Esophagus (tissue), 2 donors: ENCODE measurements at regions not wholly inside any gene's neighbourhood (a gene's known extent, or its start where the extent isn't known, plus 50 kb on each side); places are given as distances from the start of the nearest gene placed in this dataset.

Experiments
- H3K27ac ChIP-seq, 2 donors: one replicate each; pipeline ENCODE4 v1.5.1; 2013; ENCODE audit warnings: low read depth in 2 of 2, mild to moderate bottlenecking in 2 of 2, inconsistent platforms in 1 of 2, low read length in 1 of 2, moderate library complexity in 1 of 2
- H3K27me3 ChIP-seq, 2 donors: one replicate each; pipeline ENCODE4 v1.6.1; 2013; ENCODE audit warnings: low read length in 2 of 2, control low read depth in 1 of 2, mild to moderate bottlenecking in 1 of 2; ENCODE audit not compliant: insufficient read depth in 2 of 2, control insufficient read depth in 1 of 2
- H3K36me3 ChIP-seq, 2 donors: one replicate each; pipeline ENCODE4 v1.6.1; 2013; ENCODE audit warnings: low read length in 1 of 2; ENCODE audit not compliant: control insufficient read depth in 2 of 2, insufficient read depth in 2 of 2
- H3K4me1 ChIP-seq, 2 donors: one replicate each; pipeline ENCODE4 v1.6.1; 2013; ENCODE audit warnings: low read length in 1 of 2; ENCODE audit not compliant: control insufficient read depth in 2 of 2, insufficient read depth in 2 of 2
- H3K4me3 ChIP-seq, 2 donors: one replicate each; pipeline ENCODE4 v1.5.1; 2013; ENCODE audit warnings: low read length in 2 of 2, mild to moderate bottlenecking in 2 of 2, low read depth in 1 of 2, moderate library complexity in 1 of 2
- H3K9me3 ChIP-seq, 2 donors: one replicate each; pipeline ENCODE4 v1.6.1; 2013; ENCODE audit warnings: mild to moderate bottlenecking in 2 of 2, low read depth in 1 of 2, low read length in 1 of 2, moderate library complexity in 1 of 2; ENCODE audit not compliant: control insufficient read depth in 2 of 2, insufficient read depth in 1 of 2
- WGBS, 2 donors: extraction: QIAGEN DNeasy Blood & Tissue Kit; methylation state at CpG; one replicate each; pipeline ENCODE4 v1.1.7; 2013; 5-methylcytosine and 5-hydroxymethylcytosine counted together
- donor health status: healthy with polysubstance abuse.
- donor health status: Bipolar disorder and iron deficiency.

DNA sequence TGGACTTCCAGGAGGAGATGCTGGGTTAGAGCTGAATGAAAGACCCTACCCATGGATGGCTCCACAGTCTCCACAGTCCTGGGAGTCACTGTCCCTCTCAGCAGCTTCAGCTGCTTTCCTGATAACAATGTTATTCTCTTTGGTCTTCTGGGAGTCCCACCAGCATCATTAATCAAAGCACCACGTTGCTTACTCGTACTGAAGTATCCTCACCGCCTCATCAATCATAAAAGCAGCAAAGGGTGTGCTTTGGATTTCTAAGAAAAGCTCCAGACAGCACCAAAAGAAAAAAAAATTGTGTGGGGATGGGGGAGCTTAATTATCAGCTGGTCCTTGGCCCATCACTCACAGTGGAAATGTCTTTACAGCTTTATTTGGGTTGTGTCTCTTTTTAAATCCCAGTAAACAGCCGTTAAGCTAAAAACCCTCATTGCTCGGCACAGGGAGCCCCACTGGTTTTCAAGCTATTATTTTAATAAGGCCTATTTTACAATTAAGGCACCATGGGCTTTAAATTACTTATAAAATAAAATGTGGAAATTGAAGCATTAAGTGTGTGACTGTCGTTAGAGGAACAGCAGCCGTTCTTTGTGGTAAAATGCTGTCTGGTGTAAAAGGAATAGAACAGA lies 538.0 kb downstream of the EBF1 start:
- no peaks in the 10 kb centered on the region for H3K4me1 ChIP-seq
- no peak overlapping the region for H3K27ac ChIP-seq
- H3K4me3 ChIP-seq: no peak overlapping the region
- H3K9me3 ChIP-seq: peaks cover 0 to 2% of the 10 kb centered on the region in 2 donors
- WGBS, 2 donors: 73 to 78% methylated on average over 7 of the region's 7 CpGs
- no peaks in the 10 kb centered on the region for H3K36me3 ChIP-seq
- no peaks in the 10 kb centered on the region for H3K27me3 ChIP-seq

GRCh38 chr5:158560170-158560569 lies 539.5 kb downstream of the EBF1 start:
- Histone ChIP-seq H3K4me3 (no peak overlapping the region), H3K4me1 (no peaks in the 10 kb centered on the region), H3K27me3 (no peaks in the 10 kb centered on the region), H3K36me3 (no peaks in the 10 kb centered on the region), H3K9me3 (peaks cover 0 to 2% of the 10 kb centered on the region in 2 donors), H3K27ac (no peak overlapping the region)
- 31 to 47% methylated on average over 6 of the region's 6 CpGs for WGBS, 2 donors

GRCh38 chr5:158559643-158560042 lies 540.1 kb downstream of the EBF1 start:
- Histone ChIP-seq H3K36me3 (no peaks in the 10 kb centered on the region), H3K27ac (no peak overlapping the region), H3K9me3 (peaks cover 0 to 2% of the 10 kb centered on the region in 2 donors), H3K4me3 (no peak overlapping the region), H3K27me3 (no peaks in the 10 kb centered on the region), H3K4me1 (no peaks in the 10 kb centered on the region)
- 94 to 97% methylated on average over 7 of the region's 7 CpGs for whole genome bisulfite sequencing, 2 donors

DNA sequence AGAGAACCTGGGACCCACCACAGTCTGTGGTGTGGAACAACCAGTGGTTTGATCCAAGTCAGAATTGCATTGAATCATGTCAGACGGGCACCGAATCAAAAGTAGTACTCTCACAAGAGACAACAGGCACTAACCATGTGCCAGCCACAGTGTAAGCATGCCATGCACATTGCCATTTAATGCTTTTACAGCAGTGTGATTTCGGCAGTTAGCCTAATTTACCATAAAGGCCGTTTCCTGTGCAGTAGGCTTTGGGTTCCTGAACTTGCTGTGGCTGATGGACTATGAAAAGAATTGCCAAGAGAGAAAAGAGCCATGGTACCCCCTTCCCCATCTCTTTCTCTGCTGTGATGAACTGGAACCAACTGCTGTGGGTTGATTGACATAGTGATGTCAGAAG lies 540.6 kb downstream of the EBF1 start:
- no peaks in the 10 kb centered on the region for H3K4me1 ChIP-seq
- peaks cover 0 to 2% of the 10 kb centered on the region in 2 donors for H3K9me3 ChIP-seq
- no peak overlapping the region for H3K4me3 ChIP-seq
- no peaks in the 10 kb centered on the region for H3K36me3 ChIP-seq
- no peaks in the 10 kb centered on the region for H3K27me3 ChIP-seq
- WGBS, 2 donors: 72 to 83% methylated on average over 4 of the region's 4 CpGs
- H3K27ac ChIP-seq: no peak overlapping the region

GRCh38 chr5:158553962-158554336 lies 545.8 kb downstream of the EBF1 start:
- 85 to 88% methylated on average over 5 of the region's 5 CpGs for WGBS, 2 donors
- H3K9me3 ChIP-seq: no peaks in the 10 kb centered on the region
- H3K4me3 ChIP-seq: no peak overlapping the region
- H3K4me1 ChIP-seq: no peaks in the 10 kb centered on the region
- H3K27ac ChIP-seq: no peak overlapping the region
- no peaks in the 10 kb centered on the region for H3K27me3 ChIP-seq
- no peaks in the 10 kb centered on the region for H3K36me3 ChIP-seq

GRCh38 chr5:158553195-158553961 lies 546.3 kb downstream of the EBF1 start:
- Histone ChIP-seq H3K27ac (no peak overlapping the region), H3K4me1 (no peaks in the 10 kb centered on the region), H3K36me3 (no peaks in the 10 kb centered on the region), H3K4me3 (no peak overlapping the region), H3K9me3 (no peaks in the 10 kb centered on the region), H3K27me3 (no peaks in the 10 kb centered on the region)
- 52 to 53% methylated on average over 8 of the region's 8 CpGs for WGBS, 2 donors

GRCh38 chr5:158552241-158552640 lies 547.5 kb downstream of the EBF1 start:
- Histone ChIP-seq H3K9me3 (no peaks in the 10 kb centered on the region), H3K4me1 (no peaks in the 10 kb centered on the region), H3K36me3 (no peaks in the 10 kb centered on the region), H3K27ac (no peak overlapping the region), H3K27me3 (no peaks in the 10 kb centered on the region), H3K4me3 (no peak overlapping the region)
- 54 to 70% methylated on average over 4 of the region's 4 CpGs for WGBS, 2 donors

GRCh38 chr5:158549311-158549710 lies 550.4 kb downstream of the EBF1 start:
- WGBS, 2 donors: 82 to 84% methylated on average over 4 of the region's 4 CpGs
- no peaks in the 10 kb centered on the region for H3K36me3 ChIP-seq
- no peak overlapping the region for H3K27ac ChIP-seq
- H3K4me3 ChIP-seq: no peak overlapping the region
- no peaks in the 10 kb centered on the region for H3K9me3 ChIP-seq
- no peaks in the 10 kb centered on the region for H3K4me1 ChIP-seq
- H3K27me3 ChIP-seq: no peaks in the 10 kb centered on the region

- Histone ChIP-seq H3K9me3 (no peaks in the 10 kb centered on the region), H3K27me3 (no peaks in the 10 kb centered on the region), H3K27ac (no peak overlapping the region), H3K36me3 (no peaks in the 10 kb centered on the region), H3K4me1 (no peaks in the 10 kb centered on the region), H3K4me3 (no peak overlapping the region)
- WGBS, 2 donors: 84 to 86% methylated on average over 9 of the region's 9 CpGs
Observed at GRCh38 chr5:158546748-158547147, 553.0 kb downstream of the EBF1 start.
